Ovary (tissue), 7 donors: ENCODE measurements at regions not wholly inside any gene's neighbourhood (a gene's known extent, or its start where the extent isn't known, plus 50 kb on each side); places are given as distances from the start of the nearest gene placed in this dataset.

Experiments used
- DNase-seq, 5 donors: peaks; one replicate each; pipeline ENCODE4 v3.0.0-alpha.2; 2019 to 2020
- H3K27ac ChIP-seq, 2 donors: fragments of 200-600 bp; one replicate each; pipeline versions ENCODE4 v1.5.1 to v1.8.0; 2019 to 2022
- H3K27me3 ChIP-seq: fragments of 200-600 bp; one replicate; pipeline ENCODE4 v1.8.0; 2022
- H3K36me3 ChIP-seq: fragments of 200-600 bp; sonication (generic); one replicate; pipeline ENCODE4 v1.5.1; 2019
- H3K4me1 ChIP-seq: one replicate; pipeline ENCODE4 v1.8.1; 2013; ENCODE audit warnings: mild to moderate bottlenecking, moderate library complexity; ENCODE audit not compliant: insufficient read depth
- H3K4me3 ChIP-seq: fragments of 200-600 bp; sonication (generic); one replicate; pipeline ENCODE4 v1.5.1; 2017
- H3K9me3 ChIP-seq, 2 donors: fragments of 200-600 bp in 1 of 2; sonication (generic) in 1 of 2; one replicate each; pipeline versions ENCODE4 v1.5.1 to v1.8.1; 2013 to 2019; ENCODE audit warnings: mild to moderate bottlenecking in 1 of 2, moderate library complexity in 1 of 2
- EP300 ChIP-seq: sonication (generic); formaldehyde crosslinking; IDR thresholded peaks from one replicate; pipeline ENCODE4 v1.6.1; 2017; ENCODE audit warnings: antibody characterized with exemption
- POLR2A ChIP-seq: fragments of 450-650 bp; IDR thresholded peaks from one replicate; pipeline ENCODE4 v1.6.1; 2017; ENCODE audit warnings: antibody characterized with exemption, mild to moderate bottlenecking, moderate library complexity
- WGBS, 3 donors: extraction: QIAGEN DNeasy Blood & Tissue Kit in 1 of 3; methylation state at CpG; one replicate each; pipeline versions ENCODE4 v1.1.5 to v1.1.7; 2013 to 2017; 5-methylcytosine and 5-hydroxymethylcytosine counted together
- intact Hi-C, 4 donors: fragments of 100-400 bp; cut with DNase I; formaldehyde crosslinking; loops; one replicate each; pipeline versions ENCODE4 v1.11.0 to v1.15.1; 2022 to 2023
- TF ChIP-seq, protein P1 (sequence below), 3 donors: fragments of 450-650 bp in 2 of 3; fragments of 200-600 bp in 1 of 3; IDR thresholded peaks; one replicate each; pipeline versions ENCODE4 v1.5.1 to v1.8.0; 2016 to 2022; ENCODE audit warnings: antibody characterized with exemption in 3 of 3, mild to moderate bottlenecking in 1 of 3
- donor health status: DM: no; HTN: no; CAD: no; lungs with moderate emphysema.
- donor health status: DM: no; HTN: no; CAD: no.
- donor health status: Bipolar disorder and iron deficiency.
- donor health status: DM: no; HTN: no; CAD: no.
- donor health status: DM: yes; HTN: yes; CAD: no.

DNA sequence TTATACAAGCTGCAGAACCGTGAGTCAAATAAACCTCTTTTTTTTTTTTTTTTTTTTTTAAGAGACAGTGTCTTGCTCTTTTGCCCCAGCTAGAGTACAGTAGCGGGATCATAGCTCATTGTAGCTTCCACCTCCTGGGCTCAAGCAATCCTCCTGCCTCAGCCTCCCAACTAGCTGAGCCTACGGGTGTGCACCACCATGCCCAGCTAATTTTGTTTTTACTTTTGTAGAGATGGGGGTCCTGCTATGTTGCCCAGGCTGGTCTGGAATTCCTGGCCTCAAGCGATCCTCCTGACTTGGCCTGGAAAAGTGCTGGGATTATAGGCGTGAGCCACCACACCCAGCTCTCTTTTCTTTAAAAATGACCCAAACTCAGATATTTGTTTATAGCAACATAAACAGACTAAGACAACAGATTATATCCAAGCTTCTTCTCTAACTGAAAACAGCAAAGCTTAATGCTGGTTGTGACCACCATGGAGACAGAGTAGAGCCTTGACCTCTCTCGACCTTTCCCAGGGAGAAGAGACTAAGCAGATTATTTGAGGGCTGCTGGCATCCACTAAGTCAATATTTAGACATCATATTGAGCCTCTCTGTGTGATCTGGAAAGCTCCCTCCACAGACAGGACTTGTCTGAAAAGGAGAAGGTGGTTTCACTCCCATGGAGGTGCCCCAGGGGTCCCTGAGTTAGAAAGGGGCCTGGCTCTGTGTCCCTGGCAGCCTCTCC, 150.0 kb downstream of the KCTD15 start:
- no peaks in the 10 kb centered on the region for H3K4me1 ChIP-seq
- intact Hi-C loops = no loop called here
- WGBS, 3 donors = 46 to 67% (median 48%) methylated on average over 6 of the region's 6 CpGs
- no peak for TF ChIP-seq POLR2A
- TF ChIP-seq, protein P1, sequence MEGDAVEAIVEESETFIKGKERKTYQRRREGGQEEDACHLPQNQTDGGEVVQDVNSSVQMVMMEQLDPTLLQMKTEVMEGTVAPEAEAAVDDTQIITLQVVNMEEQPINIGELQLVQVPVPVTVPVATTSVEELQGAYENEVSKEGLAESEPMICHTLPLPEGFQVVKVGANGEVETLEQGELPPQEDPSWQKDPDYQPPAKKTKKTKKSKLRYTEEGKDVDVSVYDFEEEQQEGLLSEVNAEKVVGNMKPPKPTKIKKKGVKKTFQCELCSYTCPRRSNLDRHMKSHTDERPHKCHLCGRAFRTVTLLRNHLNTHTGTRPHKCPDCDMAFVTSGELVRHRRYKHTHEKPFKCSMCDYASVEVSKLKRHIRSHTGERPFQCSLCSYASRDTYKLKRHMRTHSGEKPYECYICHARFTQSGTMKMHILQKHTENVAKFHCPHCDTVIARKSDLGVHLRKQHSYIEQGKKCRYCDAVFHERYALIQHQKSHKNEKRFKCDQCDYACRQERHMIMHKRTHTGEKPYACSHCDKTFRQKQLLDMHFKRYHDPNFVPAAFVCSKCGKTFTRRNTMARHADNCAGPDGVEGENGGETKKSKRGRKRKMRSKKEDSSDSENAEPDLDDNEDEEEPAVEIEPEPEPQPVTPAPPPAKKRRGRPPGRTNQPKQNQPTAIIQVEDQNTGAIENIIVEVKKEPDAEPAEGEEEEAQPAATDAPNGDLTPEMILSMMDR (IDR thresholded peaks at IDR 0.05) = no peak
- no peak for TF ChIP-seq EP300
- no peaks in the 10 kb centered on the region for H3K27me3 ChIP-seq
- no peak overlapping the region for H3K27ac ChIP-seq
- H3K4me3 ChIP-seq = no peak overlapping the region
- no peaks in the 10 kb centered on the region for H3K36me3 ChIP-seq
- no peak for DNase-seq
- H3K9me3 ChIP-seq = no peaks in the 10 kb centered on the region

- intact Hi-C loops = no loop called here
- no peak overlapping the region for H3K4me3 ChIP-seq
- no peak overlapping the region for H3K27ac ChIP-seq
- no peaks in the 10 kb centered on the region for H3K36me3 ChIP-seq
- H3K9me3 ChIP-seq = no peaks in the 10 kb centered on the region
- TF ChIP-seq, protein P1 (IDR thresholded peaks at IDR 0.05) = no peak
- no peak for TF ChIP-seq EP300
- TF ChIP-seq POLR2A = no peak
- no peaks in the 10 kb centered on the region for H3K27me3 ChIP-seq
- H3K4me1 ChIP-seq = no peaks in the 10 kb centered on the region
- DNase-seq = no peak
- 55 to 57% (median 56%) methylated on average over 5 of the region's 5 CpGs for WGBS, 3 donors
Observed at GRCh38 chr19:33947265-33947964, 150.7 kb downstream of the KCTD15 start.

DNA sequence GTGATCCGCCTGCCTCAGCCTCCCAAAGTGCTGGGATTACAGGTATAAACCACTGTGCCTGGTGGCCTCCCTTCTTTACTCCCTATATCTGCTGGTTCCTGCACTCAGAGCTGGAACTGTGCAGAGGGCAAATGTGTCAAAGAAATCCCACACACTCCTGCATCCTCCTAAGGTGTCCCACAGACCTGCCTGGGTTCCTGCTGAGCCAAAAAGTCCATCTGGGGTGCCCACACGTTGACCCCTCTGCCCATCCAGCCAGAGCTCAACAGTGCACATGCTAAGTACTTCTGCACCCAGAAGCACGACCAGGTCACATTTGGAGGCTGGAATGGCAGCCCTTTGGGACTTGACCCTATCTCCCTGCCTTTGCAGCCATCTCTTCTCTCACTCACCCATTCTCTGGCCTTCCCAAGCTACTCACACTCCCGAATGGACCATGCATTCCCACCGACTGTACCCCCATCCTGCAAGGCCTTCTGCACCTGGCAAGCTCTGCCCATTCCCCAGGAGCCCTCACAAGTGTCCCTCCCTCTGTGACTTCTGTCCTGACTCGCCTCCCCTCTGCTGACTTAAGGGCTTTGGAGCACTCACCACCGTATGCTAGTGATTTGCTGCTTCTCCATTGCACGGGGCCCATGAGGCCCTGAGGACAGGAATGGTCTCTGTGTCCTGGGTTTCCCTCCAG, 152.1 kb downstream of the KCTD15 start:
- no peaks in the 10 kb centered on the region for H3K9me3 ChIP-seq
- intact Hi-C loops = no loop called here
- H3K4me1 ChIP-seq = no peaks in the 10 kb centered on the region
- 73 to 75% (median 75%) methylated on average over 8 of the region's 8 CpGs for WGBS, 3 donors
- no peak overlapping the region for H3K4me3 ChIP-seq
- no peaks in the 10 kb centered on the region for H3K27me3 ChIP-seq
- no peak overlapping the region for H3K27ac ChIP-seq
- TF ChIP-seq POLR2A = no peak
- no peak for TF ChIP-seq EP300
- TF ChIP-seq, protein P1 (IDR thresholded peaks at IDR 0.05) = no peak
- DNase-seq = no peak
- H3K36me3 ChIP-seq = no peaks in the 10 kb centered on the region

GRCh38 chr19:33950091-33950750, 153.6 kb downstream of the KCTD15 start:
- H3K27me3 ChIP-seq = no peaks in the 10 kb centered on the region
- H3K4me3 ChIP-seq = no peak overlapping the region
- no peaks in the 10 kb centered on the region for H3K4me1 ChIP-seq
- no peak overlapping the region for H3K27ac ChIP-seq
- 77 to 85% (median 82%) methylated on average over 17 of the region's 17 CpGs for WGBS, 3 donors
- no peak for DNase-seq
- H3K36me3 ChIP-seq = no peaks in the 10 kb centered on the region
- intact Hi-C loops = no loop called here
- TF ChIP-seq, protein P1 (IDR thresholded peaks at IDR 0.05) = no peak
- TF ChIP-seq POLR2A (no peak), EP300 (no peak)
- H3K9me3 ChIP-seq = no peaks in the 10 kb centered on the region
